OCI-LY7 (cell line): ENCODE measurements at regions not wholly inside any gene's neighbourhood (a gene's known extent, or its start where the extent isn't known, plus 50 kb on each side); places are given as distances from the start of the nearest gene placed in this dataset.

Source experiments
- EZH2phosphoT487 ChIP-seq: fragments of 200-600 bp; sonication (generic); IDR thresholded peaks from 2 replicates; pipeline ENCODE4 v1.6.1; 2018; ENCODE audit warnings: low read depth, borderline replicate concordance, mild to moderate bottlenecking, mixed run types, antibody characterized with exemption, low read length, moderate library complexity, mixed read lengths
- TF ChIP-seq, protein P1 (sequence below): fragments of 200-600 bp; sonication (generic); conservative IDR thresholded peaks from 2 replicates; pipeline ENCODE4 v1.5.1; 2014; ENCODE audit warnings: mild to moderate bottlenecking, antibody characterized with exemption, low read length, moderate library complexity, mixed read lengths

GRCh38 chr2:163375472-163375871 lies 360.3 kb downstream of the FIGN start:
- TF ChIP-seq, protein P1, sequence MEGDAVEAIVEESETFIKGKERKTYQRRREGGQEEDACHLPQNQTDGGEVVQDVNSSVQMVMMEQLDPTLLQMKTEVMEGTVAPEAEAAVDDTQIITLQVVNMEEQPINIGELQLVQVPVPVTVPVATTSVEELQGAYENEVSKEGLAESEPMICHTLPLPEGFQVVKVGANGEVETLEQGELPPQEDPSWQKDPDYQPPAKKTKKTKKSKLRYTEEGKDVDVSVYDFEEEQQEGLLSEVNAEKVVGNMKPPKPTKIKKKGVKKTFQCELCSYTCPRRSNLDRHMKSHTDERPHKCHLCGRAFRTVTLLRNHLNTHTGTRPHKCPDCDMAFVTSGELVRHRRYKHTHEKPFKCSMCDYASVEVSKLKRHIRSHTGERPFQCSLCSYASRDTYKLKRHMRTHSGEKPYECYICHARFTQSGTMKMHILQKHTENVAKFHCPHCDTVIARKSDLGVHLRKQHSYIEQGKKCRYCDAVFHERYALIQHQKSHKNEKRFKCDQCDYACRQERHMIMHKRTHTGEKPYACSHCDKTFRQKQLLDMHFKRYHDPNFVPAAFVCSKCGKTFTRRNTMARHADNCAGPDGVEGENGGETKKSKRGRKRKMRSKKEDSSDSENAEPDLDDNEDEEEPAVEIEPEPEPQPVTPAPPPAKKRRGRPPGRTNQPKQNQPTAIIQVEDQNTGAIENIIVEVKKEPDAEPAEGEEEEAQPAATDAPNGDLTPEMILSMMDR, result no peak
- no peak for TF ChIP-seq EZH2phosphoT487
